ENCODE measurements at regions not wholly inside any gene's neighbourhood (a gene's known extent, or its start where the extent isn't known, plus 50 kb on each side); places are given as distances from the start of the nearest gene placed in this dataset.
"Not testable (repeated sequence)": the region's sequence is repeated elsewhere in the genome, so short reads cannot be mapped to it uniquely, and the experiment has no call there.

DNA sequence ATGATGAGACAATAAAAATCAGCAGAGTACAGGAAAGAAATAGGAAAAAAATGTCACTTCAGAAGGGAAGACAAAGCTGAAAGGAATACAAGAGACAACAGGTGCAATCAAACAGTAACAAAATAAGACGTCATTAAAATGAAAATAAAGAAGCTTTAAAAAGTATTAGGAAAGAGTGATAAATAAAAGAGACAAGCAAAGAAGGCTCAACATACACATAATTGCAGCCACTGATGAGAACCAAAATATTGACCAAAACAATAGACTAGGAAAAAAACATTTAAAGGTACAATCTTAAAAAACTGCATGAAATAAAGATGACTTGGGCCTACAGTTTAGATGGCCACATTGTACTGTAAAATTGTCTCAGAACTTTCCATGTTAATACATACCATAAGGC is 160.5 kb upstream of the MINDY3 start:
- TF ChIP-seq CTCF (IDR thresholded peaks at IDR 0.05; ENCODE audit: low read depth, low read length): no peak
- H3K4me3 ChIP-seq (ENCODE audit: low read depth, low read length): no peak overlapping the region
- DNase-seq (ENCODE audit: low read depth, low spot score): no peak
- in situ Hi-C loops (cut with HindIII; ENCODE audit: low sequenced_read_pairs): no loop called here

GRCh38 chr10:16026832-16027231 is 166.5 kb upstream of the MINDY3 start:
- in situ Hi-C loops (cut with HindIII; ENCODE audit: low sequenced_read_pairs); DNase-seq (ENCODE audit: low read depth, low spot score); H3K4me3 ChIP-seq (ENCODE audit: low read depth, low read length): not testable (repeated sequence)

- no peak overlapping the region for H3K4me3 ChIP-seq (ENCODE audit: low read depth, low read length)
- TF ChIP-seq CTCF (IDR thresholded peaks at IDR 0.05; ENCODE audit: low read depth, low read length): no peak
- DNase-seq (ENCODE audit: low read depth, low spot score): no peak
- in situ Hi-C loops (cut with HindIII; ENCODE audit: low sequenced_read_pairs): no loop called here
These were observed 170.3 kb upstream of the MINDY3 start for GRCh38 chr10:16030562-16030961.

DNA sequence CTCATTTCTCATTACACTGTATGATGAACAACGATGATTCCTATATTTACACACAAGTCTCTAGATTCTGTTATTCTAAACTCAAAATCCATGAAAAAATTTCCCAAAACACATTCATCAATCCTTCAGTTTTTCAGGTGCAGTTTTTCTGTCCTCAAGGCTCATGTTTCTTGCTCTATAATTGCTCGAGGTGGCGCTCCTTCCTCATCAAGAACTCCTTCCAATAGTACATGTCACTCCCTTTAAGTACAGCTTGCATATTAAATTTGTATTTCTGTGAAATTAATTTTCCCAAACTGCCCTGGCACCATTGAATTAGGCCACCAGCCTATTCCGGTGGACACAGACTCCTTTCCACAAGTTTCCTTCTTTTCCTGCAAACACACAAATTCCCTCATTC is 188.7 kb upstream of the MINDY3 start:
- TF ChIP-seq CTCF (IDR thresholded peaks at IDR 0.05; ENCODE audit: low read depth, low read length): no peak
- DNase-seq (ENCODE audit: low read depth, low spot score): no peak
- in situ Hi-C loops (cut with HindIII; ENCODE audit: low sequenced_read_pairs): no loop called here
- H3K4me3 ChIP-seq (ENCODE audit: low read depth, low read length): no peak overlapping the region

DNA sequence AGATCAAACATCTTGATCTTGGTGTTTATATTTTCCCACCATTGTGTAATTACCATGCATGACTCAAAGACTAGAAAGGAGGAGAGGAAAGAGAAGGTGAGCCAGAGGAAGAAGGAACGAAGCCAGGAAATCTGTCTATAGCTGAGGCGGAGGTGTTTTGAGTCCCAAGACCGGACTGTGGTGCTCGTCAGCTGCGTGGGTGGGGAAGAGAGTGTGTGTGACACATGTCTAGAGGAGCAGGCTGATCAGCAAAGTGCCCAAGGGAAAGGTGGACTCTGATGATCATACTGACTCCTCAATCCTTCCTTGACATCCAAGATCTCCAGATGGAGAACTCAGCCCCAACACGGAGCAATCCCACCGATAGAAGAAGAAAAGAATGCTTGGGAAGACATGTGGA is 189.5 kb upstream of the MINDY3 start:
- in situ Hi-C loops (cut with HindIII; ENCODE audit: low sequenced_read_pairs): no loop called here
- no peak overlapping the region for H3K4me3 ChIP-seq (ENCODE audit: low read depth, low read length)
- DNase-seq (ENCODE audit: low read depth, low spot score): no peak
- TF ChIP-seq CTCF (IDR thresholded peaks at IDR 0.05; ENCODE audit: low read depth, low read length): no peak

GRCh38 chr10:16063350-16063749 is 203.0 kb upstream of the MINDY3 start:
- DNase-seq (ENCODE audit: low read depth, low spot score): no peak
- no peak overlapping the region for H3K4me3 ChIP-seq (ENCODE audit: low read depth, low read length)
- TF ChIP-seq CTCF (IDR thresholded peaks at IDR 0.05; ENCODE audit: low read depth, low read length): no peak
- in situ Hi-C loops (cut with HindIII; ENCODE audit: low sequenced_read_pairs): no loop called here

- in situ Hi-C loops (cut with HindIII; ENCODE audit: low sequenced_read_pairs); H3K4me3 ChIP-seq (ENCODE audit: low read depth, low read length); DNase-seq (ENCODE audit: low read depth, low spot score): not testable (repeated sequence)
These were observed 223.2 kb upstream of the MINDY3 start for GRCh38 chr10:16083551-16083950.

GRCh38 chr10:16105082-16105481 is 244.8 kb upstream of the MINDY3 start:
- DNase-seq (ENCODE audit: low read depth, low spot score): no peak
- in situ Hi-C loops (cut with HindIII; ENCODE audit: low sequenced_read_pairs): no loop called here
- no peak for TF ChIP-seq CTCF (IDR thresholded peaks at IDR 0.05; ENCODE audit: low read depth, low read length)
- H3K4me3 ChIP-seq (ENCODE audit: low read depth, low read length): no peak overlapping the region
